HEK293T (cell line): ENCODE measurements at regions not wholly inside any gene's neighbourhood (a gene's known extent, or its start where the extent isn't known, plus 50 kb on each side); places are given as distances from the start of the nearest gene placed in this dataset.

Experiments used
- CTCF ChIA-PET: fragments of 350-600 bp; formaldehyde crosslinking; extraction: SDS; loops from one replicate; lab custom pipeline; 2021; ENCODE audit warnings: antibody characterized with exemption, inconsistent platforms; lab: Yijun Ruan, JAX
- POLR2A ChIA-PET: fragments of 350-600 bp; formaldehyde crosslinking; extraction: SDS; loops from one replicate; lab custom pipeline; 2020; ENCODE audit warnings: antibody characterized with exemption, inconsistent platforms; lab: Yijun Ruan, JAX
- DNase-seq: peaks from one replicate; pipeline ENCODE4 v3.0.0; 2012; ENCODE audit warnings: mixed read lengths; ENCODE audit errors: extremely low spot score
- ARNT ChIP-seq: fragments of 450-650 bp; IDR thresholded peaks from 2 replicates; pipeline ENCODE4 v1.6.1; 2017; ENCODE audit warnings: mild to moderate bottlenecking
- BHLHE40 ChIP-seq: fragments of 450-650 bp; IDR thresholded peaks from 2 replicates; pipeline ENCODE4 v1.6.1; 2016; ENCODE audit warnings: mild to moderate bottlenecking, moderate library complexity, borderline replicate concordance
- CTBP1 ChIP-seq: fragments of 450-650 bp; IDR thresholded peaks from 2 replicates; pipeline ENCODE4 v1.6.1; 2016; ENCODE audit warnings: borderline replicate concordance
- ELF4 ChIP-seq: fragments of 450-650 bp; IDR thresholded peaks from 2 replicates; pipeline ENCODE4 v1.6.1; 2017; ENCODE audit warnings: antibody characterized with exemption
- FOXA1 ChIP-seq: fragments of 450-650 bp; IDR thresholded peaks from 2 replicates; pipeline ENCODE4 v1.6.1; 2016; ENCODE audit warnings: mild to moderate bottlenecking
- FOXK2 ChIP-seq: fragments of 450-650 bp; IDR thresholded peaks from 2 replicates; pipeline ENCODE4 v1.6.1; 2016; ENCODE audit warnings: mild to moderate bottlenecking
- FOXM1 ChIP-seq: fragments of 450-650 bp; IDR thresholded peaks from 2 replicates; pipeline ENCODE4 v1.6.1; 2017; ENCODE audit warnings: mild to moderate bottlenecking, borderline replicate concordance
- HDGF ChIP-seq: fragments of 450-650 bp; IDR thresholded peaks from 2 replicates; pipeline ENCODE4 v1.6.1; 2017; ENCODE audit warnings: antibody characterized with exemption, borderline replicate concordance
- L3MBTL2 ChIP-seq: fragments of 450-650 bp; conservative IDR thresholded peaks from 2 replicates; pipeline ENCODE4 v1.6.1; 2016; ENCODE audit warnings: mild to moderate bottlenecking
- LEF1 ChIP-seq: fragments of 450-650 bp; IDR thresholded peaks from 2 replicates; pipeline ENCODE4 v1.6.1; 2017; ENCODE audit warnings: mild to moderate bottlenecking, borderline replicate concordance
- NFRKB ChIP-seq: fragments of 450-650 bp; IDR thresholded peaks from 2 replicates; pipeline ENCODE4 v1.6.1; 2016; ENCODE audit warnings: mild to moderate bottlenecking, moderate library complexity
- PKNOX1 ChIP-seq: fragments of 450-650 bp; IDR thresholded peaks from 2 replicates; pipeline ENCODE4 v1.6.1; 2016
- SP1 ChIP-seq: fragments of 450-650 bp; IDR thresholded peaks from 2 replicates; pipeline ENCODE4 v1.6.1; 2017
- SUZ12 ChIP-seq: fragments of 450-650 bp; IDR thresholded peaks from 2 replicates; pipeline ENCODE4 v1.6.1; 2016; ENCODE audit warnings: mild to moderate bottlenecking
- TARDBP ChIP-seq: fragments of 450-650 bp; IDR thresholded peaks from 2 replicates; pipeline ENCODE4 v1.6.1; 2016
- ZNF384 ChIP-seq: fragments of 450-650 bp; IDR thresholded peaks from 2 replicates; pipeline ENCODE4 v1.6.1; 2016

GRCh38 chr5:169474226-169474625 is 109.3 kb upstream of the SPDL1 start:
- TF ChIP-seq NFRKB: no peak
- no peak for TF ChIP-seq L3MBTL2
- no peak for TF ChIP-seq FOXK2
- TF ChIP-seq LEF1: no peak
- no peak for TF ChIP-seq TARDBP
- no peak for TF ChIP-seq BHLHE40
- no peak for TF ChIP-seq SUZ12
- TF ChIP-seq SP1: no peak
- no peak for TF ChIP-seq HDGF
- TF ChIP-seq PKNOX1: no peak
- DNase-seq: no peak
- POLR2A ChIA-PET: no interaction called here
- CTCF ChIA-PET: no interaction called here

GRCh38 chr5:169472544-169472943 is 111.0 kb upstream of the SPDL1 start:
- TF ChIP-seq TARDBP (no peak), NFRKB (no peak), BHLHE40 (no peak), FOXM1 (no peak), ARNT (no peak), L3MBTL2 (no peak), PKNOX1 (no peak), ELF4 (no peak), ZNF384 (no peak), LEF1 (no peak), HDGF (no peak), FOXA1 (no peak), FOXK2 (no peak)
- POLR2A ChIA-PET: no interaction called here
- CTCF ChIA-PET: no interaction called here
- no peak for DNase-seq

- TF ChIP-seq ZNF384 (no peak), PKNOX1 (no peak), FOXK2 (no peak), NFRKB (no peak), FOXA1 (no peak), ELF4 (no peak), BHLHE40 (no peak), FOXM1 (no peak), HDGF (no peak), CTBP1 (no peak), TARDBP (no peak), ARNT (no peak), L3MBTL2 (no peak), SUZ12 (no peak), LEF1 (no peak), SP1 (no peak)
- POLR2A ChIA-PET: no interaction called here
- CTCF ChIA-PET: no interaction called here
- no peak for DNase-seq
Measured at GRCh38 chr5:169471021-169471420, 112.6 kb upstream of the SPDL1 start.

DNA sequence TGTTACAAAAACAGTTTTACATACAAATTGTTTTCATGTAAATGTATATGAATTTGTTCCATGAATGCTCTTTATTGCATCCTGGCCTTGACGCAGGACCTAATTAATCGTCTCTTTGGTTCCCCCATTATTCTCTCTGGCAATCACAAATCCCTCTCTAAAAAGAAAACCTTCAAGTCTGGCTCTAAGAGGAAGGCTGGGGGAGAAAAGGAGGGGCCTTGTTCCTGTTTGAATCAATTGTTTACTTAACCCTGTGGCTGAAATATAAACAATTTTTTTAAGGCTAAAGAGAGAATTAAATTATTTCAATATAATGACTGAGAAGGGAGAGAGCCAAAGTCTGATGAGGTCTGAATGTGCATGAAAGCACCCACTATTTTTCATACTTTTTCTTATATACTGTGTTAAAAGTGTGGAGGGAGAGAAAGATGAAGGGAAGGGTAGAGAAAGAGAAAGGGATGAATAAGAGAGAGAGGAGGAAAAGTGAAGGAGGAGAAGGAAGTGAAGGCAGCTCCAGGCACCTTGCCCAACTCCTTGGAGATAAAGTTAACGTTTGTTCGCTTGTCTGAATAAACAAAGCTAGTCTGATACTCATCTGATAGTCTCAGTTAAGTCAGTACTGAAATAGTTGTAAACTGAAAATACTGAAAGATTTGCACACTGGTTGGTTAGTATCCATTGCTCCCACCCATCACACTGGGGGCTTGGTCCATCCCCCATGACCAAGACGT is 116.4 kb upstream of the SPDL1 start:
- TF ChIP-seq LEF1 (no peak), TARDBP (no peak), ELF4 (no peak), HDGF (no peak)
- DNase-seq: no peak
- POLR2A ChIA-PET: no interaction called here
- CTCF ChIA-PET: no interaction called here

- no peak for TF ChIP-seq NFRKB
- TF ChIP-seq FOXA1: no peak
- no peak for TF ChIP-seq ZNF384
- TF ChIP-seq LEF1: no peak
- TF ChIP-seq PKNOX1: no peak
- no peak for TF ChIP-seq FOXK2
- no peak for TF ChIP-seq BHLHE40
- no peak for TF ChIP-seq SP1
- no peak for TF ChIP-seq ARNT
- TF ChIP-seq L3MBTL2: no peak
- TF ChIP-seq ELF4: no peak
- no peak for TF ChIP-seq SUZ12
- TF ChIP-seq FOXM1: no peak
- TF ChIP-seq HDGF: no peak
- no peak for TF ChIP-seq TARDBP
- no peak for TF ChIP-seq CTBP1
- POLR2A ChIA-PET: no interaction called here
- CTCF ChIA-PET: no interaction called here
- DNase-seq: no peak
Measured at GRCh38 chr5:169460896-169461295, 122.7 kb upstream of the SPDL1 start.

DNA sequence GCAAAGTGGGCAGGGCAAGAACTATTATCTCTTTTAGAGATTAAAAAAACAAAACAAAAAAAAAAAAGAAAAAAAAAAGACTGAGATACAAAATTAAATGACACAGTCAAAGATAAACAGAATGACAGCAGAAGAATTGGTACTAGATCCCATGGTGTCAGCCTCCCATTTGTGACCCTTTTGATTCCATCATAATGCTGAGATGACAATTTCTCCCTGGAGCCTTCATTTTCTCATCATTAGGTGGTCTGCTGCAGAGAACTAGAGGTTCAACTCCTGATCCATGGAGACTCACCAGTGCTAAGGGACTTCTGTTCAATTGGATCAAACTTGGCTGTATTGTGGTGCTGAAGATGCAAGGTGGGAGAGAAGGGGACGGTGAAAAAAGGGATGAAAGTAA is 123.5 kb upstream of the SPDL1 start:
- POLR2A ChIA-PET: no interaction called here
- CTCF ChIA-PET: no interaction called here
- no peak for DNase-seq
- TF ChIP-seq PKNOX1 (no peak), NFRKB (no peak), SP1 (no peak), LEF1 (no peak), SUZ12 (no peak), ELF4 (no peak), BHLHE40 (no peak)
